ENCODE measurements at regions not wholly inside any gene's neighbourhood (a gene's known extent, or its start where the extent isn't known, plus 50 kb on each side); places are given as distances from the start of the nearest gene placed in this dataset.

DNA sequence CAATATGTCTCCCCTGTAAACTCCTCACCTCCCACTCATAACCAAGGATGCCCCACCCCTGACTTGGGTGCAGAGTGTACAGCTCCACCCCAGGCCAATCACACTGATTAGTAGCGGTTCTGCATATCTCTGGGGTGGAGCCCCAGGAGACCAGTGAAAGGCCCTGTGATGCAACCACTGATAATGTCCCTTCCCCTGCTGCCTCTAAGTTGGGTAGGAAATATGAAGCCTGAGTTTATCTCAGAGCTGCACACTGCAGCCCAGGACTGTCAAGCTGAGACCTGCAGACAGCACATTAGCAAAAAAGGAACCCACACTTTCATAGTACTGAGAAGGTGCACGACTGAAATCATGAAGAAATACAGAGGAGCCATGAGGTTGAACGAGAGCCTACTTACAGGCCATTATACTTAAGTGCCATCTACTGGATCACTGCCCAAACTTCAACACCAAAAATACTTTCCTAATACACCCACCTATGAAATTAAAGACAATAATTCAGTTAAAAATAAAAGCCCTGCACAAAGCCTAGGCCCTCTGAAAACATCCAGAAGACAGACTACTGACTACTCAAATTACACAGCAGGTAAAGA is 455.4 kb upstream of the LRRTM4 start:
- Histone ChIP-seq H3K27me3 (replicated peaks) (no peaks in the 10 kb centered on the region), H3K27ac (no peak overlapping the region), H3K36me3 (replicated peaks) (no peaks in the 10 kb centered on the region), H3K4me3 (ENCODE audit: low read depth, low read length) (no peak overlapping the region)
- TF ChIP-seq, protein P1, sequence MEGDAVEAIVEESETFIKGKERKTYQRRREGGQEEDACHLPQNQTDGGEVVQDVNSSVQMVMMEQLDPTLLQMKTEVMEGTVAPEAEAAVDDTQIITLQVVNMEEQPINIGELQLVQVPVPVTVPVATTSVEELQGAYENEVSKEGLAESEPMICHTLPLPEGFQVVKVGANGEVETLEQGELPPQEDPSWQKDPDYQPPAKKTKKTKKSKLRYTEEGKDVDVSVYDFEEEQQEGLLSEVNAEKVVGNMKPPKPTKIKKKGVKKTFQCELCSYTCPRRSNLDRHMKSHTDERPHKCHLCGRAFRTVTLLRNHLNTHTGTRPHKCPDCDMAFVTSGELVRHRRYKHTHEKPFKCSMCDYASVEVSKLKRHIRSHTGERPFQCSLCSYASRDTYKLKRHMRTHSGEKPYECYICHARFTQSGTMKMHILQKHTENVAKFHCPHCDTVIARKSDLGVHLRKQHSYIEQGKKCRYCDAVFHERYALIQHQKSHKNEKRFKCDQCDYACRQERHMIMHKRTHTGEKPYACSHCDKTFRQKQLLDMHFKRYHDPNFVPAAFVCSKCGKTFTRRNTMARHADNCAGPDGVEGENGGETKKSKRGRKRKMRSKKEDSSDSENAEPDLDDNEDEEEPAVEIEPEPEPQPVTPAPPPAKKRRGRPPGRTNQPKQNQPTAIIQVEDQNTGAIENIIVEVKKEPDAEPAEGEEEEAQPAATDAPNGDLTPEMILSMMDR (IDR thresholded peaks at IDR 0.05; ENCODE audit: low read depth, low read length, missing control alignments): no peak
- DNase-seq: no peak
- in situ Hi-C loops (cut with HindIII; ENCODE audit: low pct_ligation_motif_present, low sequenced_read_pairs): no loop called here

DNA sequence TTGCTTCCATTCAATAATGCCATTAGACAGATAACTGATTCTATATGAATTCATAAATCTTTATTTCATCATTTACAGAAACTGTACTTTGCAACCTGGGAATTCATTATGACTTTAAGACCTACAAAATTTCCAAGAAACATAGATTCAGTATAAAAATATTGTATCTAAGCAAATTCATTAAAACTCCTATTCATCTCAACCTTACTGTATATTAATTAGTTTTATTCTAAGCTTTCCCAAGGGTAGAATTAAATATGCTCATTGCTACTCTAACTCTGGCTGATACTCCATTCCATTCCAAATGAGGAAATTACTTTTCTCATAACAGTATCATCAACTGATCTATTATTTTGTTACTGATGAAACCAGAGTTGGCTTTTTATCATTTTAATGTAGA is 473.0 kb upstream of the LRRTM4 start:
- no peak overlapping the region for H3K4me3 ChIP-seq (ENCODE audit: low read depth, low read length)

DNA sequence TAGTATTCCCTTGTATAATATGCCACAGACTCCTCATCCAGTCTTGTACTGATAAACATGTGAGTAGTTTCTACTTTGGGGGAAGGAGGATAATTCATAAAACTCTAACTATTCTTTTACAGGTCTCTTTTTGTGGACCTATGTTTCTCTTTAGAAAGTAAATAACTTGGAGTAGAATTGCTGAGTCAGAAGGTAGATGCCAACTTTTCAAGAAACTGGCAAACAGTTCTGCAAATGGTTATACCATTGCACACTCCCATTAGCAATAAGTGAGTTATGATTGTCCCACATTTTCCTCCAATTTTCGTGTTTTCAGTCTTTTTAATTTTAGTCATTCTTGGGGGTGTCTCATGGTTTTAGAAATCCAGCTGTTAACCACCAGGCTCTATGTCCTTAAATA is 477.2 kb upstream of the LRRTM4 start:
- Histone ChIP-seq H3K36me3 (replicated peaks) (no peaks in the 10 kb centered on the region), H3K27me3 (replicated peaks) (no peaks in the 10 kb centered on the region), H3K4me3 (ENCODE audit: low read depth, low read length) (no peak overlapping the region), H3K27ac (no peak overlapping the region)
- no peak for DNase-seq
- in situ Hi-C loops (cut with HindIII; ENCODE audit: low pct_ligation_motif_present, low sequenced_read_pairs): no loop called here
- TF ChIP-seq, protein P1 (IDR thresholded peaks at IDR 0.05; ENCODE audit: low read depth, low read length, missing control alignments): no peak

More for the DNA sequence above, 473.0 kb upstream of the LRRTM4 start:
- DNase-seq: no peak
- in situ Hi-C loops (cut with HindIII; ENCODE audit: low pct_ligation_motif_present, low sequenced_read_pairs): no loop called here
- Histone ChIP-seq H3K27ac (no peak overlapping the region), H3K27me3 (replicated peaks) (no peaks in the 10 kb centered on the region), H3K36me3 (replicated peaks) (no peaks in the 10 kb centered on the region)
- TF ChIP-seq, protein P1 (IDR thresholded peaks at IDR 0.05; ENCODE audit: low read depth, low read length, missing control alignments): no peak

DNA sequence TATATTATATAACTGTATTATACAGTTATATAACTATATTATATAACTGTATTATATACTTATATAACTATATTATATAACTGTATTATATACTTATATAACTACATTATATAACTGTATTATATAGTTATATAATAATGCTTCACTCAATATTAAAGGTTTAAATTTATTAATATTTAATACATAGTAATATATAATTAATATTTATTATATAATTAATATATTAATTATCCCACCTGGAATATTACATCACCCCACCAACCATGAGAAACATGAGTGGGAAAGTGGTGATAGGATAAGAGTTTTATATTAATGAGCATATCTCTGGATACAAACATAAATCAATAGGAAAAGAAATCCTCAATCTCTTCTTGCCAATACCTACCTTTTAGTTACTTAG is 487.1 kb upstream of the LRRTM4 start:
- in situ Hi-C loops (cut with HindIII; ENCODE audit: low pct_ligation_motif_present, low sequenced_read_pairs): no loop called here

DNA sequence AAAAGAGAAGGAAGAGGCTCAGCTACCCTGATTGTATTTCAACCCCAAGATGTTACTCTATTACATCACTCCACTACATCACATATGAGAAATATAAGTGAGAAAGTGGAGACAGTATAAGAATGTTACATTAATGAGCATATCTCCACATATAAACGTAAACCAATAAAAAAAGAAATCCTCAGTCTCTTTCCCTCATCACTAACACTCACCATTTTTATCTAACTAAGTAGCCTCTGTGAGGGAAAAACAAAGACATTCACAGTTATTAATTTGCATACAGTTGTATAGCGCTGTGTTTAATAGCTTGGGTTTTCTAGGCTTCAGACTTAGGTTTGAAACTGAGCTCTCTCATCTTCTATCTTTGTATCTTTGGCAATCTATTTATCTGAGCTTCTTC is 489.1 kb upstream of the LRRTM4 start:
- no peak for DNase-seq
- TF ChIP-seq, protein P1 (IDR thresholded peaks at IDR 0.05; ENCODE audit: low read depth, low read length, missing control alignments): no peak
- Histone ChIP-seq H3K27me3 (replicated peaks) (no peaks in the 10 kb centered on the region), H3K4me3 (ENCODE audit: low read depth, low read length) (no peak overlapping the region), H3K27ac (no peak overlapping the region), H3K36me3 (replicated peaks) (no peaks in the 10 kb centered on the region)
- in situ Hi-C loops (cut with HindIII; ENCODE audit: low pct_ligation_motif_present, low sequenced_read_pairs): no loop called here

More for the DNA sequence above, 487.1 kb upstream of the LRRTM4 start:
- no peak overlapping the region for H3K4me3 ChIP-seq (ENCODE audit: low read depth, low read length)
- H3K36me3 ChIP-seq (replicated peaks): no peaks in the 10 kb centered on the region
- no peaks in the 10 kb centered on the region for H3K27me3 ChIP-seq (replicated peaks)
- DNase-seq: no peak
- TF ChIP-seq, protein P1 (IDR thresholded peaks at IDR 0.05; ENCODE audit: low read depth, low read length, missing control alignments): no peak
- H3K27ac ChIP-seq: no peak overlapping the region

DNA sequence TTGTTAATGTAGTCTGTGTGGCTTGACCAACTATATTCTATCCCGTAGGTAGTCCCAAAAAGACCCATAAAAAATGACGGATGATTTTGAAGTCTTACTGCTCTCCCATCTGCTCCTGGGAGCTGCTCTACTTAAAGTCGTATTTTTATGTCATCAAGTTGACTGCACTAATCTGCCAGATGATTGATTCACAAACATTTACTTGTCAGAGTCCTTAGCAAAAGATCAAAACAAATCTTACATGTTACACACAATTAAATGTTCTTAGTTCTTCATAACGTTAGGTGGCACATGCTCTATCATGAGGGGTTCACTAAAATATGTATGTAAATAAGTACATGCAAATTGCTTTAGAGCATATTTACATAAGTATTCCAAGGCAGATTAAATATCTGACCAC is 498.3 kb upstream of the LRRTM4 start:
- no peak overlapping the region for H3K27ac ChIP-seq
- TF ChIP-seq, protein P1 (IDR thresholded peaks at IDR 0.05; ENCODE audit: low read depth, low read length, missing control alignments): no peak
- no peak overlapping the region for H3K4me3 ChIP-seq (ENCODE audit: low read depth, low read length)
- no peaks in the 10 kb centered on the region for H3K36me3 ChIP-seq (replicated peaks)
- DNase-seq: no peak
- no peaks in the 10 kb centered on the region for H3K27me3 ChIP-seq (replicated peaks)
- in situ Hi-C loops (cut with HindIII; ENCODE audit: low pct_ligation_motif_present, low sequenced_read_pairs): no loop called here

Data from brain microvascular endothelial cell (primary cell).